HAP-1 (cell line): ENCODE measurements at regions not wholly inside any gene's neighbourhood (a gene's known extent, or its start where the extent isn't known, plus 50 kb on each side); places are given as distances from the start of the nearest gene placed in this dataset.
A peak's percentile ranks its signal among the peaks of the same experiment; 100 is the strongest.
"Not testable (repeated sequence)": the region's sequence is repeated elsewhere in the genome, so short reads cannot be mapped to it uniquely, and the experiment has no call there.

ENCODE experiments used
- DNase-seq, 2 experiments: peaks; one replicate each; pipeline ENCODE4 v3.0.0-alpha.2; 2016 to 2020; ENCODE audit warnings: low spot score in 2 of 2
- H3K27me3 ChIP-seq: fragments of 250-450 bp; sonication (Bioruptor Pico); 2 replicates; pipeline ENCODE4 v1.5.1; 2020; ENCODE audit warnings: low read depth, mild to moderate bottlenecking, moderate library complexity
- H3K36me3 ChIP-seq: fragments of 250-450 bp; sonication (Bioruptor Pico); replicated peaks from 2 replicates; pipeline ENCODE4 v1.5.1; 2020; ENCODE audit warnings: mild to moderate bottlenecking
- H3K4me1 ChIP-seq: fragments of 250-450 bp; sonication (Bioruptor Pico); 2 replicates; pipeline ENCODE4 v1.5.1; 2020; ENCODE audit warnings: mild to moderate bottlenecking
- H3K4me3 ChIP-seq: fragments of 250-450 bp; sonication (Bioruptor Pico); 2 replicates; pipeline ENCODE4 v1.5.1; 2020; ENCODE audit warnings: mild to moderate bottlenecking, moderate library complexity
- H3K9me3 ChIP-seq: fragments of 250-450 bp; sonication (Bioruptor Pico); 2 replicates; pipeline ENCODE4 v1.5.1; 2020; ENCODE audit warnings: mild to moderate bottlenecking, moderate library complexity
- in situ Hi-C: fragments of 300-500 bp; cut with MboI; formaldehyde crosslinking; loops from 3 replicates; pipeline ENCODE4 v1.14.3; 2020; ENCODE audit warnings: low sequenced_read_pairs, inconsistent platforms, mixed read lengths

GRCh38 chr4:131613086-131613823 is 1535.8 kb upstream of the PCDH10 start:
- Histone ChIP-seq H3K36me3 (no peaks in the 10 kb centered on the region), H3K9me3 (no peaks in the 10 kb centered on the region), H3K4me1 (no peaks in the 10 kb centered on the region), H3K27me3 (no peaks in the 10 kb centered on the region), H3K4me3 (no peak overlapping the region)
- in situ Hi-C loops, result no loop called here
- no peak for DNase-seq

DNA sequence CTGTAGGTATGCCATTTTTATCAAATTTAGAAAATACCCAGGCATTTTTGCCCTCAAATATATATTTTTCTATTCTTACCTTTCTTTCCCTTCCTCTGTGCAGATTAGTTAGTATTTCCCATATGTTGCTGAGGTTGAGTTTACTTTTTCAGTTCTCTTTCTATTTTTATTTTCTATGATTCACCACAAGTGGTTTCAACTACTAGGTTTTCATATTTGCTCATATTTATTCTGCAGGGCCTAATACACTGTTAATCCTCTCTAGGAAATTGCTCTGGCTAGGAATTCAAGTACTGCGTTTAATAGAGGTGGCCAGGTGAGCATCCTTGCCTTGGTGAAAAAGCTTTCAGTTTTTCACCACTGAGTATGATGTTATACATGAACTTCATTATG is 1535.3 kb upstream of the PCDH10 start:
- Histone ChIP-seq H3K36me3 (no peaks in the 10 kb centered on the region), H3K27me3 (no peaks in the 10 kb centered on the region), H3K4me3 (no peak overlapping the region), H3K4me1 (no peaks in the 10 kb centered on the region), H3K9me3 (no peaks in the 10 kb centered on the region)
- no peak for DNase-seq
- in situ Hi-C loops, result no loop called here

GRCh38 chr4:131632877-131633276 is 1516.2 kb upstream of the PCDH10 start:
- H3K4me1 ChIP-seq, result no peaks in the 10 kb centered on the region

DNA sequence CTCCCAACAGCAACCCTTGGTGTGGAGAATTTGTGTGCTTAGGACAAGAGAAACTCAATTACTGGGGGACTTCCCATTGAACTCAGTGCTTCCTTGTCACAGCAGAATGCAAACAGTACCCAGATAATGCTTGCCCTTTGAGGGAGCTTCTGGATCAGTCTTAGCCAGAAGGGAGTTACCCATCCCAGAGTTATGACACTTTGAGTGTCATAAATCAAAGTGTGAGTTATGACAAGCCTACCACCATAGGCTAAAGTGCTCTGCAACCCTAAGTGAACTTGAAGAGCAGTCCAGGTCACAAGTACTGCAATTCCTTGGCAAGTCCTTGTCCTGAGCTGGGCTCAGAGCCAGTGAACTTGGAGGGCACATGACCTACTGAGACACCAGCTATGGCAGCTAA is 1513.9 kb upstream of the PCDH10 start:
- no peak for DNase-seq
- H3K4me3 ChIP-seq, result no peak overlapping the region
- H3K9me3 ChIP-seq, result no peaks in the 10 kb centered on the region
- no peaks in the 10 kb centered on the region for H3K4me1 ChIP-seq
- in situ Hi-C loops, result no loop called here
- H3K36me3 ChIP-seq, result no peaks in the 10 kb centered on the region
- H3K27me3 ChIP-seq, result no peaks in the 10 kb centered on the region

More at GRCh38 chr4:131632877-131633276, 1516.2 kb upstream of the PCDH10 start:
- Histone ChIP-seq H3K27me3 (no peaks in the 10 kb centered on the region), H3K9me3 (no peaks in the 10 kb centered on the region), H3K36me3 (no peaks in the 10 kb centered on the region), H3K4me3 (no peak overlapping the region)
- in situ Hi-C loops, result no loop called here
- no peak for DNase-seq

GRCh38 chr4:131638781-131639180 is 1510.3 kb upstream of the PCDH10 start:
- DNase-seq, result no peak
- Histone ChIP-seq H3K27me3 (no peaks in the 10 kb centered on the region), H3K9me3 (no peaks in the 10 kb centered on the region), H3K4me1 (no peaks in the 10 kb centered on the region), H3K36me3 (no peaks in the 10 kb centered on the region), H3K4me3 (no peak overlapping the region)
- in situ Hi-C loops, result no loop called here

DNA sequence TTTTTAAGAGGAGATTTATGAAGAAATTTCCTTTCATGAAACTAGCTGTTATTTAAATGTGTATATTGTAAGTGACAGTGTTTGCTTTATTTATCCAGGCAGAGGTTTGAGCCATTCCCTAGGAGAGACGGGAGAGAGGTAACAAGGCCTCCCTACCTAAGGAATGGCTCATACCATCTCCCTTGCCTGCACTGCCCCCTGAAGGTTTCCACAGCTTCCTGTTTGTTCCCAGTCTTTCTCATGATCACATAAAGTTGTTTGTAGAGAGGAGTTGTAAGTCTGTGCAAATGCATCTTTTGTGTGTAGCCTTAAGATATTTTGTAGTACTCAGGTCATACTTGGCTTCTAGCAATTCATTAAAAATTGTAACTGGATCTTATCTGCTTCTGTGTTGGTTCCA is 1504.5 kb upstream of the PCDH10 start:
- DNase-seq, result peak in 1 of 2 experiments; percentile 42
- no peaks in the 10 kb centered on the region for H3K36me3 ChIP-seq
- no peaks in the 10 kb centered on the region for H3K4me1 ChIP-seq
- H3K4me3 ChIP-seq, result no peak overlapping the region
- in situ Hi-C loops, result no loop called here
- no peaks in the 10 kb centered on the region for H3K9me3 ChIP-seq
- no peaks in the 10 kb centered on the region for H3K27me3 ChIP-seq

- no peak for DNase-seq
- Histone ChIP-seq H3K9me3 (no peaks in the 10 kb centered on the region), H3K36me3 (no peaks in the 10 kb centered on the region), H3K4me3 (no peak overlapping the region), H3K27me3 (no peaks in the 10 kb centered on the region), H3K4me1 (no peaks in the 10 kb centered on the region)
- in situ Hi-C loops, result no loop called here
Measured at GRCh38 chr4:131649227-131649626, 1499.9 kb upstream of the PCDH10 start.

GRCh38 chr4:131650951-131651350 is 1498.1 kb upstream of the PCDH10 start:
- Histone ChIP-seq H3K27me3 (no peaks in the 10 kb centered on the region), H3K9me3 (no peaks in the 10 kb centered on the region)
- in situ Hi-C loops, result no loop called here

GRCh38 chr4:131683314-131683713 is 1465.8 kb upstream of the PCDH10 start:
- H3K9me3 ChIP-seq, in situ Hi-C loops: not testable (repeated sequence)

More at GRCh38 chr4:131650951-131651350, 1498.1 kb upstream of the PCDH10 start:
- H3K4me1 ChIP-seq, result no peaks in the 10 kb centered on the region
- H3K36me3 ChIP-seq, result no peaks in the 10 kb centered on the region
- no peak for DNase-seq
- no peak overlapping the region for H3K4me3 ChIP-seq

DNA sequence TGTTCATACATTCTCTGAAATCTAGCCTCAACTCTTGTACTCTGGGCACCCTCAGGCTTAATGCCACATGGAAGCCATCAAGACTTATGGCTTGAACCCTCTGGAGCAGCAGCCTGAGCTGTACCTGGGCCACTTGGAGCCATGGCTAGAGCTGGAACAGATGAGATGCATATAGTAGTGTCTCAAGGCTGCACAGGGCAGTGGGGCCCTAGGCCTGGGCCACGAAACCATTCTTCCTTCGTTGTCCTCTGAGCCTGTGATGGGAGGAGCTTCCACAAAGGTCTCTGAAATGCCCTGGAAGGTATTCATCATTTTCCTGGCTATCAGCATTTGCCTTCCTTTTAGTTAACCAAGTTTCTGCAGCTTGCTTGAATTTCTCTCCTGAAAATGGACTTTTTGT is 1427.2 kb upstream of the PCDH10 start:
- Histone ChIP-seq H3K36me3 (no peaks in the 10 kb centered on the region), H3K27me3 (no peaks in the 10 kb centered on the region), H3K9me3 (no peaks in the 10 kb centered on the region), H3K4me3 (no peak overlapping the region), H3K4me1 (no peaks in the 10 kb centered on the region)
- no peak for DNase-seq
- in situ Hi-C loops, result no loop called here

More at GRCh38 chr4:131683314-131683713, 1465.8 kb upstream of the PCDH10 start:
- H3K4me1 ChIP-seq, H3K27me3 ChIP-seq, DNase-seq, H3K36me3 ChIP-seq, H3K4me3 ChIP-seq: not testable (repeated sequence)

DNA sequence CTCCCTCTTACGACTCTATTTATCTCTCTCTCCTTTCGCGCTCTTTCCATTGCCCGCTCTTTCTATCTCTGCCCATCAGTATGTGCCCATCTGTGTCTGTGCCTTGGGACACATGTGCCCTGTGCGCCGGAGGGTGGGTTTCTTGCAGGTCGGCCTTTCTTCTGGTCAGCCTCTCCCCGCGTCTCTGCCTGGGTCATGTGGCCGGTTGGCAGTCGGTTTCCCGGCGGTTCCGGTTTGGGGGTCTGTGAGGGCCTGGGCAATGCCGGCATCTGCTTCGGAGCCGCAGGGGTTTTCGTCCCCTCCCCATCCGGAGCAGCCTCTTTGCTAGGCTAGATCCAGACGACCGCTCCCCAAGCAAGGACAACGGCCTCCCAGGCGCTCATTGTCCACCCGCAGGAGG is 1426.0 kb upstream of the PCDH10 start:
- H3K36me3 ChIP-seq, DNase-seq, H3K4me3 ChIP-seq, H3K27me3 ChIP-seq, H3K4me1 ChIP-seq, H3K9me3 ChIP-seq, in situ Hi-C loops: not testable (repeated sequence)

DNA sequence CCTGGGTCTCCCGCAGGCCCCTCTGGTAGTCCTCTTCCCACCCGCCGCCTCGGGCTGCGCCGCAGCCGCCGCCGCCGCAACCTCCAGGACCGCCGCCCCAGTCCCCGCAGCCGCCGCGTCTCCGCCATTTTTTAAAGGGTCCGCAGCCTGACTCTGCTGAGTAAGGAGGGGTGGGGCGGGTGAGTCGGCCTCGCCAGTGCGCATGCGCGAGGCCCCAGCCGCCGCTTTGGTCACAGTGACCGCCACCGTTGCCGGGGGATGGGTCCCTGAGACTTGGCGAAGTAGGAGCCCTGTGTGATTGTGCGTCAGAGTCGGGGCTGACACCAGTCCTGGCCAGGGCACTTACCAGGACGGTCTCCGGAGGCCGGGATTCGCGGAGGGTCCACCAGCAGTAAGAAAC is 1424.2 kb upstream of the PCDH10 start:
- in situ Hi-C loops, H3K36me3 ChIP-seq, H3K9me3 ChIP-seq, H3K4me3 ChIP-seq, H3K27me3 ChIP-seq, H3K4me1 ChIP-seq: not testable (repeated sequence)
- peak; percentile 14 to 79 for DNase-seq

GRCh38 chr4:131725521-131725920 is 1423.6 kb upstream of the PCDH10 start:
- H3K27me3 ChIP-seq, H3K4me1 ChIP-seq, H3K9me3 ChIP-seq, H3K36me3 ChIP-seq, DNase-seq, in situ Hi-C loops, H3K4me3 ChIP-seq: not testable (repeated sequence)

DNA sequence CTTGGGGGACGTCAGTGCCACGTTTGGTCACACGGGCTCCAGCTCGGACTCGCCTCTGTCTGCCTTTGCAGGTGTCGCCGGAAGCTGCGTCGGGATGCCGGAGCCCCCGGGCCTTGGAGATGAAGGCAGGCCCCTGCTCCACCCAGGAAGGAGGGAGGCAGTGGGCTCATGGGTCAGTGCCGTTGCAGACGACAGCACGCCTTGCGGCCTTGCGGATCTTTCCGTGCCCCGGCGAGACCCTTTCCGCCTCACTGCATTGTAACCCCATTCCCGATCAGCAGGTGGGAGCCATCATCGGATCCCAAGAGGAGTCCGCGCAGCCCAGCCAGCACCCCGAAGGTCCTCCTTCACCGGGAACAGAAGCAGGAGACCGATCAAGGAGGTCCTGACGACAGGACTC is 1422.2 kb upstream of the PCDH10 start:
- in situ Hi-C loops, H3K27me3 ChIP-seq, H3K36me3 ChIP-seq: not testable (repeated sequence)

GRCh38 chr4:131727418-131727817 is 1421.7 kb upstream of the PCDH10 start:
- H3K27me3 ChIP-seq, H3K36me3 ChIP-seq, H3K4me3 ChIP-seq, DNase-seq, in situ Hi-C loops, H3K9me3 ChIP-seq, H3K4me1 ChIP-seq: not testable (repeated sequence)

More for the DNA sequence above, 1422.2 kb upstream of the PCDH10 start:
- not testable (repeated sequence) for DNase-seq, H3K4me1 ChIP-seq, H3K9me3 ChIP-seq, H3K4me3 ChIP-seq
